Left lobe of liver (tissue), 2 donors: ENCODE measurements at regions not wholly inside any gene's neighbourhood (a gene's known extent, or its start where the extent isn't known, plus 50 kb on each side); places are given as distances from the start of the nearest gene placed in this dataset.
"Not testable (repeated sequence)": the region's sequence is repeated elsewhere in the genome, so short reads cannot be mapped to it uniquely, and the experiment has no call there.

Experiments used
- ATAC-seq: fragments of 200-7000 bp; cut with Tn5 transposase; one replicate; pipeline ENCODE4 v1.9.1; 2020; ENCODE audit warnings: mild to moderate bottlenecking, moderate library complexity
- DNase-seq: peaks from one replicate; pipeline ENCODE4 v3.0.0-alpha.2; 2020; ENCODE audit warnings: low spot score
- donor health status: DM: no; HTN: no; CAD: no; lungs with moderate emphysema.
- donor health status: DM: no; HTN: yes; CAD: no.

GRCh38 chr6:27593200-27593818 is 120.4 kb upstream of the ZNF184 start:
- no peak for DNase-seq

GRCh38 chr6:27592481-27593199 is 119.7 kb upstream of the ZNF184 start:
- ATAC-seq, result peak; percentile 26
- no peak for DNase-seq

More at GRCh38 chr6:27593200-27593818, 120.4 kb upstream of the ZNF184 start:
- no peak for ATAC-seq

GRCh38 chr6:27591699-27592480 is 119.0 kb upstream of the ZNF184 start:
- no peak for ATAC-seq
- DNase-seq, result no peak

- ATAC-seq, DNase-seq: not testable (repeated sequence)
Observed at GRCh38 chr6:27585316-27585715, 112.4 kb upstream of the ZNF184 start.

GRCh38 chr6:27584326-27584725 is 111.4 kb upstream of the ZNF184 start:
- ATAC-seq (no peak), DNase-seq (no peak)

GRCh38 chr6:27582928-27583725 is 110.2 kb upstream of the ZNF184 start:
- DNase-seq, result no peak
- ATAC-seq, result no peak

GRCh38 chr6:27579973-27580372 is 107.1 kb upstream of the ZNF184 start:
- ATAC-seq, result no peak

GRCh38 chr6:27577922-27578321 is 105.0 kb upstream of the ZNF184 start:
- no peak for ATAC-seq
- no peak for DNase-seq

More at GRCh38 chr6:27579973-27580372, 107.1 kb upstream of the ZNF184 start:
- no peak for DNase-seq

GRCh38 chr6:27575594-27576361 is 102.9 kb upstream of the ZNF184 start:
- ATAC-seq (no peak), DNase-seq (no peak)

GRCh38 chr6:27568226-27568897 is 95.5 kb upstream of the ZNF184 start:
- ATAC-seq, result no peak
- DNase-seq, result no peak

GRCh38 chr6:27565839-27566779 is 93.2 kb upstream of the ZNF184 start:
- DNase-seq (no peak), ATAC-seq (no peak)

GRCh38 chr6:27562027-27562410 is 89.1 kb upstream of the ZNF184 start:
- ATAC-seq (no peak), DNase-seq (no peak)

GRCh38 chr6:27558028-27558724 is 85.3 kb upstream of the ZNF184 start:
- DNase-seq, result no peak
- ATAC-seq, result no peak

- no peak for DNase-seq
- no peak for ATAC-seq
Observed at GRCh38 chr6:27556406-27556805, 83.5 kb upstream of the ZNF184 start.

- ATAC-seq (no peak), DNase-seq (no peak)
Observed at GRCh38 chr6:27553123-27553904, 80.4 kb upstream of the ZNF184 start.

GRCh38 chr6:27551607-27552006 is 78.7 kb upstream of the ZNF184 start:
- ATAC-seq (no peak), DNase-seq (no peak)

- ATAC-seq (no peak), DNase-seq (no peak)
Observed at GRCh38 chr6:27550692-27551091, 77.8 kb upstream of the ZNF184 start.
